GM21825 (cell line): ENCODE measurements at regions not wholly inside any gene's neighbourhood (a gene's known extent, or its start where the extent isn't known, plus 50 kb on each side); places are given as distances from the start of the nearest gene placed in this dataset.

Experiments used
- ATAC-seq: cut with Tn5 transposase; IDR thresholded peaks from one replicate; pipeline ENCODE4 v1.9.1; 2021; ENCODE audit warnings: mild to moderate bottlenecking, moderate library complexity; ENCODE audit not compliant: unreplicated experiment

DNA sequence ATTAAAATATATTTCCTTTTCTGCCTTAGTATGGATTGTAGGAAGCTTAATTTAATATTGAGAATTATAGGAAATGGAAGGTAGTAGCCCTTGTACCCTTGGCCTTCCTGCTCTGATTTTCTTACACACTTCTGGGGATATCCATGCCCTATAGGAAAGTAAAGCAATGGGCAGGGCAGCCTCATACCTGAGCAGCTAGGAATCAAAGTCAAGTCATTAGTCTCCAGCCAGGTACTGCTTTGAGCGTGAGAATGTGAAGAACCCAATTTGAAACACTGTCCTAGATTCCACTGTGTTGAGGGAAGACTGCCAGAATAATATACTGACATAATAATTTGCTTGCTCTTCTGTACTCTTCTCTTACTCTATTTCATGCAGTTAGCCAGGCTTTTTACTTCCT lies 51.0 kb upstream of the L3MBTL3 start:
- no peak for ATAC-seq

DNA sequence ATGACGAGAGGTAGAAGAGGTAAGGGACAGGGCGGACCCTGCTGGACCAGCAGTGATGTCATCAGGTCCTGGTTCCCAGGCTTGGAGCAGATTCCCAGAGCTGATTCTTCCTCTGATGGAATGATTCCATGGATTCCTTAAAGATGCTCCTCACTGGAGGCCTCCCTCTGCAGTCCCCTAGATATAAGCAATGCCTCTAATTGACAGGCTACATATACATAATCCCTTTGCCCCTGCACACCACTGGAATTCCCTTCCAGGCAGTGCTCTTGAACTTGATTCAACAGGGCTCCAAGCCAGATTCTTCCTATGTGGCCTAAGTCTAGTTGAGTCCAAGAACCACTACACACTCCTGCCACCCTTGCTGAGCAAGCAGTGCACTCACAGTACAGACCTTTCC lies 52.3 kb upstream of the L3MBTL3 start:
- no peak for ATAC-seq

DNA sequence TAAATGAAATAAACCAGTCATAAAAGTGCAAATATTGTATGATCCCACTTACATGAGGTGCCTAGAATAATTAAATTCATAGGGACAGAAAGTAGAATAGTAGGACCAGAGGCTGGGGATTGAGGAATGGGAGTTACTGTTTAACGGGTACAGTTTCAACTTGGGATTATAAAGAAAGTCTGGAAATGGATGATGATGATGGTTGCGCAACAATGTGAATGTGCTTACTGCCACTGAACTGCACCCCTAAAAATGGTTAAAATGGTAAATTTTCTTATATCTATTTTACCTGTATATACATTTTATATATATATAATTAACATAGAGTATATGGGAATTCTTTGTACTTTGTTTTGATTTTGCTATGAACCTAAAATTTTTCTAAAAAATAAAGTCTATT lies 53.3 kb upstream of the L3MBTL3 start:
- ATAC-seq = no peak

DNA sequence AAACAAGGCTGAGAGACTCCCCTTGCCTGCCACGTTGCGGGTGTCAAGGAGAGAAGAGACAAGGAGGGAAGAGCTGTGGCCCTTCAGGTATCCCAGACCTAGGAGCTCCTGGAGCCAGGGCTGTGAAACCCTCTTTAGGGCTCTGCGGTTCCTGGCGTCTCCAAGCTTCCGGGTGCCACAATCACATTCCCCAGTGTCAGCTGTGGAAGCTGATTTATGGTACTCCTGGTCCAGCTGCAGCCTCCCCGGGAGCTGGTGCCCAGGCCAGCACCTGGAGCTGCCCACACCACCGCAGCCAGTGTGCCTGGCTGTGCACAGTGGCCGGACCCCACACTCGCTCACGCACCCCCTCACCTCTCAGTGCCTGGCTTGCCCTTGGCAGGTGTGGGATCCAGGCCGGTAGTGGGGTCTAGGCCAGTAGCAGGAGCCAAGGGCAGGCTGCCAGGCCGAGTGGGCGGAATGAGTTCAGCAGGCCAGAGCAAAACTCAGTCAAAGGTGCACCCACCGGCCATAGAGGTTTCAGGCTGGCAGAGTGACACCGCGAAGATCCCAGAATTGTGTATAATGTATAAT lies 58.9 kb upstream of the L3MBTL3 start:
- no peak for ATAC-seq

DNA sequence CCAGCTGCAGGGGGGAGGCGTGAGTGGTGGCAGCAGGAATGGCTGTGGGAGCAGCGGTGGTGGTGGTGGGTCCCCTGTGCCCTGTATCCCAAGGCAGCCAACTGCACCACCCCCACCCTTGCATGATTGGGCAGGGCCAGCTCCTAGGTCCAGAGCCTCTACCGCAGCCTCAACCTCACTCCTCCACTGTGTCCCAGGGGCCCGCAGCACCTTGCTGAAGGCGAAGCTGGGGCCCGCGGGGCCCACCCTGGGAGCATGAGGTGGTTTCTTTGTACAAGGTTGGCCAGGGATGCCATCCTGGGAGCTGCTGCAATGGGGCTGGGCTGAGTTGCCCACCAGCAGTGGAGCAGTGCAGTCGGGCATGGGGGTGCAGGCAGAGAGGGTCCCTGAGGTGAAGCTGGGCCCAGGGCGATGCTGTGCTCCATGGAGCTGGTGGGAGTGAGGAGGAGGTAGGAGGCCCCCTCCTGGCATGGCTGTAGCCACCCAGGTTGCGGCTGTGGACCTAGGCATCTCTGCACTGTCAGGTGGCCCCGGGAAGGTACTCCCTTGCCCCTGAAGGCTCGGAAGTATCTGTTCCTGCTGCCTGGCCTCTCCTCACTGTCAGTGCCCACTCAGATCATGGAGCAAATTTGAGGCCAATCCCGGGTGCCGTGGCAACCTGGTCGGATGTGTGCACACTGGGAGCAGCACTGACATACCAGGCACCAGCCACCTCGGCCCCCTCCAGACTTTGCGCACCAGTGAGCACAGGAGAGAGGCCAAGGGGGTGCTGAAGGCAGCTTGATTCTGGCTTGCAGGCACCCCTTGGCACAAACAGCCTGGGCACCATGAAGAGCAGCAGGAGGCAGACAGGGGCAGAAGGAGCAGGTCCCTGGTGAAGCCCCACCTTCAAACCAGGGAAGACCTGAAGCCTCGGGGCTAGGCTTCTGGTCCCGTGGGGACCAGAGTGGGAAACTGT lies 60.2 kb upstream of the L3MBTL3 start:
- no peak for ATAC-seq

DNA sequence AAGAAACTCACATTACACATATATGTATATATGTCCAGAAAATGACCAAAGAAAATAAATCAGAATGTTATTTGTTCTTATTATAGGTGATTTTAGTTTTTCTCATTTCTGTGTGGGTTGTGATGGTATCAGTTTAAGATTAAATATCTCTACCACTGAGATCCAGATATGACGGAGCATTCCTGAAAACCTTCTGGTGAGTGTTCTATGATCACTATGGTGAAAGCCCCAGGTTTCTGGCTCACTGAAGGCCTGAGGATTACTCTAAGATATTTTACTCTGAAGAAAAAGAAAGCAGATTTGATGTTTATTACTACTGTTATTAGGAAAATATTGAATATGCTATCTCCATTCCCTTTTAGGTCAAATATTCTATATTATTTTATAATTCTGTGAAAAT lies 62.8 kb upstream of the L3MBTL3 start:
- no peak for ATAC-seq

DNA sequence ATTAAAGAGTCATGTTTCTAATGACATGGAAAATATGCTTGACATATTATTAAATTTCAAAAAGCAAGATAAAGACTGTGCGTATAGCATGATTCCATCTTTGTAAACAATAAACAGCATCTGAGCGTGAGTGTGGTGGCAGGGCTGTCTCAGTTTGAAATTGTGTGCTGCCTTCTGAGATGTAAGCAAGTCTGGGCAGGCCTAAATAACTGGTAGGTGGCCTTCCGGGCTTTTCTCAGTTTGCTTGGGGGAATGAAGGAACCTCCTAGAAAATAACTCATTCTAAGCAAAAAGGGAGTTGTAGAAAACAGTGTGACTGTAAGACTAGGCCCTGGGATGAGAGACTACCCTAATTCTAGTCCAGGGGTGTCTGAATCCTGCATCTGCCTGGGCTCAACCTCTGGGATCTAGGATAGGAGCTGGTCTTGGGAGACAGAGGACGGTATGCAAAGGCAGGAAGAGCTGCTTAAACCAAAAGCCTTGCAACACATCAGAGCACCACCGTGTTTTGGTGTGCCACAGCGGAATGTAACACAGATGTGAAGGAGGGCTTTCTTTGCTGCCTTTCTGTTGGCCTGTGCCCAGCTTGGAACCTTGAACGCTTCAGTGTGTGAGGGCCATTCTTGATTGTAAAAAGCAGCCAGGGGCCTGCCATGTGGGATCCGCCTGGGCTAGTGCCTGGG lies 63.5 kb upstream of the L3MBTL3 start:
- ATAC-seq = no peak

DNA sequence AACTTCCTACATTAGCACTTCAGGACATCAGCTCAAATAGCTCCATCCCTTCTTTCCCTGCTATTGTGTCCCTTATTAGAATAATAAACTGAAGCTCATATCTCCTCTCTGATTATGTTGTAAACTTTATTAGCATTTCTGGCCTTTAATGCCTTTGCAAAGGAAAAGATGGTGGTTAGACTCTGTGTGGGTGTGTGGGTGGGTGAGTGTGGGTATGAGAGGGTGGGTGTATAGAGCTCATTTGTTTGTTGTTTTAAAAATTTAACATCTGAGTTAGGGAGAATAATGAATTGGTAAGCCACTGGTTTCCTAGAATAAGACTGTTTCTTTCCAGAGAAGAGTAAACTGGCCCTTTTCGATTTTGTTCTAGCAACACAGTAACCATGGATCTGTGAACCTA lies 70.6 kb upstream of the L3MBTL3 start:
- ATAC-seq = no peak

DNA sequence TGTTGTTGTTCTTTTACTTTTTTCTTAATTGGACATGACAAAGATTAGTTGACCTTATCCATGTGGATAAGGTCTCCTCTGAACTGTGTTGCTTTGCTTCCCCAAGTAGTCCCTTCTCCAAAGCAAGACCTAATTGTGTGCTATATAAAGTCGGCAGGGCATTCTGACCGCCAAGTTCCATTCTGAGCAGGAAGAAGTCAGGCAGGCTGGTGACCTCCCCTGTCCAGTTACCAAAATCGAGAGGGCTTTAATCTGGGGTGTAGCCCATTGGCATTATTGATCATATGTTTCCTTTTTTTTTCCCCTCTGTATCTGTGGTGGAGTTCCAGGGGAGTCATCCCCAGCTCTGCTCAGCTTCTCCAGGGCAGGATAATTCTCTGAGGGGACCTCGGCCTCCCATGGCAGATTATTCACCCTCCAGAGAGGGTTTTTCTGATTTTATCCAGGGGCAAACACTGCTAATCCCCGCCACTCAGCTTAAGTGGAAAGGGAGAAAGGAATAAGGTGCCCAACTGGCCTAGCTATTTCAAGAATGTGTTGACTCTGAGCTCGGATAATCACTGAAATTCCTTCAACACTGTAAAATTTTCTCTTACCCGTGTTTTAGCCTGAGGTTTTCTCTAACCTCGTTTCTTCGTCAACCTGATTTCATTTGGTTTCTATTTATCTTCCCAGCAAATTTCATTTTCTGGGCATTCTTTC lies 71.8 kb upstream of the L3MBTL3 start:
- no peak for ATAC-seq

DNA sequence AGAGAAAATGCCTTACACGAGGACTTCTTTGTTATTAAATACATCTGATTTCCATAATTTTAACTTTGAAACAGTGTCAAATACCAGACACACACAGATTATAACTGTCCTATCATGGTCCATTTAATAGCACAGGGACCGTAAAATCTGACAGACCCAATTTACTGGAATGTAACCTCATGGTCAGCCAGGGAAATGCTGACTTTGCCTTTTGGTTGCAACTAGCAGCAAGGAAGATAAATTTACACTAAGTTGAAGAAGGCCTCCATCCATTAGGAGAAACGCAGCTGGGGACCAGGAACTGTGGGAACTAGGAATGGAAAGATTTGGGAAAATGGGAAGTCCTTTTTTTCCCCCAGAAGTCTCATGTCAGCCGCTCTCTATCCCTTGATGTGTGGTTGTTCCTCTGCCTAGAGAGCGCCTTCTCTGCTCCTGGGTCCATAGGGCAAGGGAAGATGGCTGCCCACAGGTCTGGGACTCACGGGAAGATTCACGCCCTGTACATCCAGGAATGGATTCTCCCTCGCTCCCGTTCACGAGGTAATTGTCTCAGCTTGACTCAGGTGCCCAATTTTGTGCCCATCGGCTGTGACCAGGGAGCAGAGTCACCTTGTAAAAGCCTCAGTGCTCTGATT lies 74.6 kb upstream of the L3MBTL3 start:
- no peak for ATAC-seq

DNA sequence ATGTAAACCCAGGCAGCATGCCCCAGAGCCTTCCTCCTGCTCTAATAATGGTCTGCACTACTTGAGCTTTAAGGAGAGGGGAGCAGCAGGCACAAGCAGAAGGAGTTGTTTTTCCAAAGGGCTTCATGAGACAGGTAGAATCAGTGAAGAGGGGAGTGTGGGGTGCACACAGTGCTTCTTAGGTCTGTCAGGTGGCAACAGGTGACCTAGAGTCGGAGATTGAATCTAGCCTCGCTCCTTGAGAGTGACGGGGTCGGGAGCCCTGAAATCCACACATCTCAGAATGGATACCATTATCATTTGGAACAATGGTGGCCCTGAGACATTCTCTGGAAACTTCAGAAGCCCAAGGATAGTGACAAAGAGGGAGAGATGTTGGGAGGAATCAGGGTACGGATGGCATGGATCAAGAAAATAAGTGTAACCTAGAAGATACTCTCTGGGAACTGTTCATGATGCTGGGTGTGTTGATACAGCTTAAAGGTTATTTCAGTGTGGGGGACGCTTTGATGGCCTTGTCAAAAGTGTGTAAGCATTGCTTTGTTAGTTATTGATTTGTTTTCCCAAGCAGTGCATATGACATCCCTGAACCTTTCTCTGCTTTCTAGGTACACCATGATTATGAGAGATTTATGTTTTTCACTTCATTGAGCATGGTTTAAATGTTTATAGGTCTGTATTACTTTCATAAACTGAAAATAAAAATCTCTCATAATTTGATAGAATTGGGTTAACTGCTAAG lies 77.8 kb upstream of the L3MBTL3 start:
- ATAC-seq = no peak

DNA sequence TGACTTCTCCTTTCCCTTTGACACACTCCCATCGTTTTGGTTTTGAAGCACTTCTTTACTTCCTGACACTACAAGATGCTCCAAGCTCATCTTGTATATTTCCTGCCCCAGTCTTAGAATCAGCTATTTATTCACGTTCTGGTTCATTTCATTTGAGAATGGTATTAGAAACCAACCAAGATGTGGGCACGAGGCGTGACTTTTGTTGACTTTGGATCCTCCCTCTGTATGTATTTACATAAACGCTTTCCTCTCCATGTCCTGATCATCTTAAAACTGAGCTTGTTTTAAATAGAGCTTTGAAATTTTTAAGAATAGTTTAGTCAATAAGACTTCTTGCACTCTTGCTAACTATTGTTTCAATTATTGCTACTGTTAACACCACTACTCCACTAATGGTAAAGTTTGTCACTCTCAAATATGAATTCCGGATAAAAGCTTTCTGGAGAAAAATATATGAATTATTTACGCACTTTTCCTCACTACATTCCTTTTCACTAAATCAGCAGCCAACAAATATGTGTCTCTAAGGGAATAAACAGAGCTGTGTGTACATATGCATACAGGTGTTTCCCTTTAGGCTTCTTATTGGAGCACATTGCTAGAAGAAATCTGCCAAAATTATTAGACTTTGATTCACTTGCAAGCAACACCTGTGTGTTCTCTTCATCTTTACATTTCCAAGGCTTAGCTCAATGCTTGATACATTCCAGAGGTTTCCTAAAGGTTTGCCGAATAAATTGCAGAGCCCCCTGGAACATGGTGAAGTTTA lies 77.3 kb upstream of the TMEM244 start:
- ATAC-seq = no peak

DNA sequence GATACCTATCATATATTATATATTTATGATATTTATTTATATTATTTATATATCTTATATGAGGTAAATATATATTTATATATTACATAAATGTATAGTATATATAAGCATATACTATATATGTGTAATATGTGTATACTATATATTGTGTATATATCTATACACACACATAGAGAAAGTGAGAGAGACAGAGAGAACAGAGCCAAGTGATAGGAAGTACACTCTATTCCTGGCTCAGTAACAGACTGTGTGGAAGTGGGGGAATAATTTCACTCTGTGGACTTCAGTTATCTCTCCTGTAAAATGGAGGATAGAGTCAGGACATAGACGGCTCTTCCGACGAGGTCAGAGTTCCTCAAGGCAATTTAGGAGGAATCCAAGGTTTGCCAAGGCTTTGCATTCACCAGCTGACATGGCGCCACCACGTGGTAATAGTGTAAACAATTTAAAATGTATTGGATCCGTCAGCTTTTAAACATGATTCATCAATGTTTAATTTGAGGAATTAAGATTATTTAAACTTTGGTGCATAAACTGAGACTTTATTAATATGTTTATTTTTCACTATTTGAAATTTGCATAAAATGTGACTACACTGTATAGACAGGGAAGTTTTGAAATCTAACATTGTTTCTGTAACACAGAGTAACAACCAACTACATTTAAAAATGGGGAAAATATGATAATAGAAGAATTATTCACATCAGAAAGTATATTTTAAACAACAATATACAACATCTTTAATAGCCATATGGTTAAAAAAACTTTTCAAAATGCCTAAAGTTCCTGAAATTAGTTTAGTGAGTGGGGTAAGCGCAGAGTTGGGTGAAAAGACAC lies 75.4 kb upstream of the TMEM244 start:
- ATAC-seq = peak; percentile 79

DNA sequence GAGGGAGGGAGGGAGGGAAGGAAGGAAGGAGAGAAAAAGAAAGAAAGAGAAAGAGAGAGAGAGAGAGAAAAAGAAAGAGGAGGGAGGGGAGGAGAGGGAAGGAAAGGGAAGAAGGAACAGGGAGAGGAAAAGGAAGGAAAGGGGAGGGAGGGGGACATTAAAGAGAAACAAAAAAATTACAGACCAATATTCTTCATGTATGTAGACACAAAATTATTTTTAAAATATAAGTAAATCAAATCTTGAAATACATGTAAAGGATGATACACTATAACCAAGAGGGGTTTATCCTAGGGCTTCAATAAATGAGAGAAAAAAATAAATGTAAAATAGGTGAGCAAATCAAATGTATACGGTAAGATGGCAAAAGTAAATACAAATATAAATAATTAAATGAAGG lies 71.2 kb upstream of the TMEM244 start:
- no peak for ATAC-seq

DNA sequence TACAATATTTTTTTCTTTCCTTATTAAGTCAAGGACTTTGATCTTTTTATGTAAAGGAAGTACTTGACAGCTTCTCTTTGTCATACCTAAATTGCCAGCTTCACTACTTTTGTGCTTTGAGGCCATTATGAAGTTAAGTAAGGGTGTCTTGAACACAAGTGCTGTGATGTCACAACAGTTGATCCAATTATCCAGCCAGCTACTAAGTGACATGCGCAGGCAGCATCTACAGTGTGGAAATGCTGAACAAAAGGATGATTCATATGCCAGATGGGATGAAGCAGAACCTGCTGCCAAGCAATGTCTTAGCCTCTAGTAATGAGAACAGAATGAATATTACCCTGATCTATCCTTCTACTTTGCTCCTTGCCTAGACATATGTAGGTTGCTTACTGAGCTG lies 68.3 kb upstream of the TMEM244 start:
- no peak for ATAC-seq

DNA sequence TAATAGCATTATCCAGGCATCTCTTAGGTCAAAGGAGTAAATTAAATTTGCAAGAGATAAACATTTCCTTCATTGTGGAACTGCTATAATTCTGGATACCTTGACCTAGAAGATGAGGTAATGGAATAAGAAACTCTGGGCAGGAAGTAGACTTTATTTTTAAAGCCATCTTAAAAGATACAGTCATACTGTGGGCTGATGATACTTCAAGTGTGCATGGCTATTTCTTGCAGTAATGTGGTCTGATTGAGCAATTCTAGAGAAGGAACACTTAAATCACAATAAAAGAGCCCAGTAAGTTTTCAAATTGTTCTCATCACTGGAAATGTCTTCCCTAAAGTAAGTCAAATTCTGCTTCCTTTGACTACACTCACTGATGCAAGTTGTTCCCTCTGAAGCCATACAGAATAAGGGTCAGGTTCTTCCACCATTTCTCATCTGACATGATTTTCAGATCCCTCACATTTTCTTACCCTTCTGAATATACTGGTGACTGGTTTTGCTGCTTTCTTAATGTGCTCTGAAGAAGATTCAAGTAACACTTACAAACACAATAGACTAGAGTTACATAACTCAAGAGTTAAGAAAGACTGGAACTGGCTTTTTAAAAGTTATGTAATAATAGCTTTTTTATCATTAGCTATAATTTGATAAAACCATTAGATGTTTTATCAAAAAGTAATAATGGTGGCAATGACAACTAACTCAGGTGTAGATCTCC lies 62.6 kb upstream of the TMEM244 start:
- no peak for ATAC-seq

DNA sequence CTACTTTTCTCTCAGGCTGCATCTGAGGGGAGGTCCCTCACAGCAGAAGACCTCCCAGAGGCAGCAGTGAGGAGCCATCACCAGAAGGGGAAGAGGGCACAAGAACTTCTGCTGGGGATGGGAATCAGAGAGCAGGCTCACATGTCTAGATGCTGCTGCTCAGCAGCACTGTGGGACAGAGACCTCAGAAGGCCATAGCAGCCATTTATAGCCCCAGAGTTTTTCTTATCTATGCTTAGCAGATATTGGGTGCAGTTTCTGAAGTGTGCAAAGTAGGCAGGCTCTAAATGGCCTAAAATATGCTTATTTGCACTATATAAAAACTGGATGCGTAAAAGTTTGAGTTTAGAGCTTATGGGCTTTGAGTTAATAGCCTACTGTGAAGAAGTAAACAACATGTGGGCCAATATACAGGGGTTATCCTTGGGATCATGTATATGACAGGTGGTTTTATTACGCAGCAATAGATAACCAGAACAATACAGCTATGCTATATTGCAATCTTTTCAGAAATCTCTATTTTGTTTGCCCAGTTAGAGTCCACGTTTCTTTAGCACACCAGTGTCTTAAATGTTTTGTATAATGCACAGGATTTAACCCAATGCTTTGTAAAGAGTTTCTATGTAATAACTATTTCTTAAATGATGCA lies 60.2 kb upstream of the TMEM244 start:
- ATAC-seq = no peak
